HCT116 (cell line): ENCODE measurements at regions not wholly inside any gene's neighbourhood (a gene's known extent, or its start where the extent isn't known, plus 50 kb on each side); places are given as distances from the start of the nearest gene placed in this dataset.

Source experiments
- ATAC-seq: fragments of 200-7000 bp; cut with Tn5 transposase; 2 replicates; pipeline ENCODE4 v1.9.1; 2020; ENCODE audit warnings: mild to moderate bottlenecking, moderate library complexity
- BruUV-seq: library from RNA; stranded (reverse); fragments of 400-500 nt; replicated peaks from 2 replicates; lab custom pipeline; 2021; lab: Mats Ljungman, UMichigan
- CTCF ChIA-PET: fragments of 300-600 bp; sonication (Branson Sonifier 250); formaldehyde crosslinking; loops from one replicate; lab custom pipeline; 2021; ENCODE audit warnings: antibody characterized with exemption; lab: Charles Lee
- POLR2A ChIA-PET: fragments of 300-600, 350-600 bp; sonication (Branson Sonifier 250); formaldehyde crosslinking; loops from one replicate; lab custom pipeline; 2021; ENCODE audit warnings: antibody characterized with exemption; lab: Charles Lee
- RAD21 ChIA-PET, 2 experiments: fragments of 300-600 bp; sonication (Branson Sonifier 250); formaldehyde crosslinking; loops; one replicate each; lab custom pipeline; 2023; ENCODE audit warnings: low total read pairs in 2 of 2; ENCODE audit not compliant: uncharacterized antibody in 2 of 2, unreplicated experiment in 2 of 2, low non-redundant PET in 1 of 2; lab: Charles Lee
- DNase-seq: peaks from one replicate; pipeline ENCODE4 v3.0.0-alpha.2; 2010; ENCODE audit warnings: low read depth, low spot score
- H2AFZ ChIP-seq: fragments of 200-600 bp; shearing (Covaris generic), sonication (generic); 2 replicates; pipeline ENCODE4 v1.6.1; 2017; ENCODE audit warnings: low read depth, mixed run types, mixed read lengths, antibody characterized with exemption, low read length; ENCODE audit not compliant: poor library complexity, severe bottlenecking
- H3K27ac ChIP-seq: 2 replicates; pipeline ENCODE4 v1.5.1; 2012; ENCODE audit warnings: low read depth, low read length
- H3K27me3 ChIP-seq: fragments of 200-600 bp; sonication (generic); 2 replicates; pipeline ENCODE4 v1.6.1; 2016; ENCODE audit warnings: mixed run types, low read length, mixed read lengths; ENCODE audit not compliant: insufficient read depth
- H3K36me3 ChIP-seq, 2 experiments: fragments of 200-500 bp in 1 of 2; fragments of 200-600 bp in 1 of 2; sonication (Bioruptor generic) in 1 of 2; sonication (generic) in 1 of 2; 2 replicates each; pipeline versions ENCODE4 v1.5.1 to v1.6.1; 2014 to 2016; ENCODE audit warnings: low read length in 2 of 2, inconsistent platforms in 1 of 2, mixed read lengths in 1 of 2, mixed run types in 1 of 2; ENCODE audit not compliant: insufficient read depth in 2 of 2, control insufficient read depth in 1 of 2
- H3K4me1 ChIP-seq, 2 experiments: fragments of 200-600 bp in 1 of 2; sonication (generic) in 1 of 2; 2 replicates each; pipeline versions ENCODE4 v1.5.1 to v1.6.1; 2012 to 2017; ENCODE audit warnings: low read length in 2 of 2, inconsistent platforms in 1 of 2, mild to moderate bottlenecking in 1 of 2, mixed read lengths in 1 of 2, mixed run types in 1 of 2, moderate library complexity in 1 of 2; ENCODE audit not compliant: insufficient read depth in 2 of 2, control insufficient read depth in 1 of 2
- H3K4me2 ChIP-seq: fragments of 200-600 bp; sonication (generic); 2 replicates; pipeline ENCODE4 v1.6.1; 2017; ENCODE audit warnings: mixed run types, low read length, mixed read lengths
- H3K4me3 ChIP-seq, 2 experiments: fragments of 200-600 bp in 1 of 2; sonication (generic) in 1 of 2; replicated peaks in 1 of 2; 2 replicates each; pipeline ENCODE4 v1.5.1; 2011 to 2016; ENCODE audit warnings: low read length in 2 of 2, control low read depth in 1 of 2, low read depth in 1 of 2, mild to moderate bottlenecking in 1 of 2, mixed read lengths in 1 of 2, mixed run types in 1 of 2
- H3K79me2 ChIP-seq: fragments of 200-600 bp; sonication (generic); 2 replicates; pipeline ENCODE4 v1.6.1; 2017; ENCODE audit warnings: mild to moderate bottlenecking, mixed run types, low read length, moderate library complexity, mixed read lengths; ENCODE audit not compliant: insufficient read depth
- H3K9ac ChIP-seq: fragments of 200-600 bp; sonication (generic); 2 replicates; pipeline ENCODE4 v1.6.1; 2016; ENCODE audit warnings: low read length, mixed read lengths
- H3K9me2 ChIP-seq: fragments of 200-600 bp; sonication (generic), shearing (Covaris generic); 2 replicates; pipeline ENCODE4 v1.6.1; 2017; ENCODE audit warnings: mixed run types, mild to moderate bottlenecking, moderate library complexity; ENCODE audit not compliant: insufficient read depth
- H3K9me3 ChIP-seq, 2 experiments: fragments of 200-500 bp in 1 of 2; fragments of 200-600 bp in 1 of 2; sonication (Bioruptor generic) in 1 of 2; sonication (generic) in 1 of 2; 2 replicates each; pipeline ENCODE4 v1.6.1; 2014 to 2017; ENCODE audit warnings: low read length in 2 of 2, mixed read lengths in 2 of 2, inconsistent platforms in 1 of 2, low read depth in 1 of 2, mild to moderate bottlenecking in 1 of 2, mixed run types in 1 of 2, moderate library complexity in 1 of 2; ENCODE audit not compliant: control insufficient read depth in 1 of 2, insufficient read depth in 1 of 2
- H4K20me1 ChIP-seq: fragments of 200-600 bp; sonication (generic), shearing (Covaris generic); 2 replicates; pipeline ENCODE4 v1.6.1; 2017; ENCODE audit warnings: mixed run types, mild to moderate bottlenecking, moderate library complexity; ENCODE audit not compliant: insufficient read depth
- CEBPB ChIP-seq: IDR thresholded peaks from 2 replicates; pipeline ENCODE4 v1.6.1; 2012; ENCODE audit warnings: low read depth
- JUND ChIP-seq: IDR thresholded peaks from 2 replicates; pipeline ENCODE4 v1.6.1; 2012
- POLR2A ChIP-seq: IDR thresholded peaks from 2 replicates; pipeline ENCODE4 v1.7.0; 2011; ENCODE audit warnings: borderline replicate concordance; ENCODE audit not compliant: insufficient read depth, insufficient read length; ENCODE audit errors: extremely low read depth
- SP1 ChIP-seq: IDR thresholded peaks from 2 replicates; pipeline ENCODE4 v1.6.1; 2012; ENCODE audit warnings: low read depth
- SRF ChIP-seq: IDR thresholded peaks from 2 replicates; pipeline ENCODE4 v1.6.1; 2012; ENCODE audit warnings: low read depth
- TCF7L2 ChIP-seq: IDR thresholded peaks from 2 replicates; pipeline ENCODE4 v1.7.0; 2011; ENCODE audit warnings: borderline replicate concordance, inconsistent platforms; ENCODE audit not compliant: insufficient read depth, insufficient read length; ENCODE audit errors: extremely low read depth
- YY1 ChIP-seq: IDR thresholded peaks from 2 replicates; pipeline ENCODE4 v1.6.1; 2011; ENCODE audit warnings: low read length, low read depth, moderate library complexity, mild to moderate bottlenecking; ENCODE audit not compliant: insufficient replicate concordance; ENCODE audit errors: extremely low read depth
- intact Hi-C: fragments of 100-400 bp; cut with micrococcal nuclease; formaldehyde crosslinking; loops from 2 replicates; pipeline ENCODE4 v1.10.0; 2022
- TF ChIP-seq, protein P1 (sequence below): IDR thresholded peaks from 2 replicates; pipeline ENCODE4 v1.6.1; 2012; ENCODE audit warnings: low read depth

DNA sequence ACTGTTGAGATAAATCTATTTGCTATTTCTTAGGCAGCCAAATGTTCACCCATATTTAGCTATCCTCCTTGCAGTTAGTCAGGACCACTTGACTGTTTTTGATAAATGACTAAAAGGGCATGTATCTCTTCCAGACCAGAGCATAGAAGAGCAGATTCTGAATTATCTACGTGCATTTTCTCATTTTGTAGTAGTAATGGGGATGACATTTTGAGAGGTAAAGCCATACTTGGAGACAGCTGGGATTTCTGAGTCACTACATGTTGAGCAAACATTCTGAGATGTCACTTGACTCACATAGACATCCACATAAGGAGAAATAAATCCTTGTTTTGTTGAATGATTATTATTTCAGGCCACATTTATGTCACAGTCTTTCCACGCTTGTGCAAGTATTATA lies 297.6 kb downstream of the CDH10 start (continued):
- TF ChIP-seq YY1, result no peak
- no peak for TF ChIP-seq POLR2A
- TF ChIP-seq SP1, result no peak

DNA sequence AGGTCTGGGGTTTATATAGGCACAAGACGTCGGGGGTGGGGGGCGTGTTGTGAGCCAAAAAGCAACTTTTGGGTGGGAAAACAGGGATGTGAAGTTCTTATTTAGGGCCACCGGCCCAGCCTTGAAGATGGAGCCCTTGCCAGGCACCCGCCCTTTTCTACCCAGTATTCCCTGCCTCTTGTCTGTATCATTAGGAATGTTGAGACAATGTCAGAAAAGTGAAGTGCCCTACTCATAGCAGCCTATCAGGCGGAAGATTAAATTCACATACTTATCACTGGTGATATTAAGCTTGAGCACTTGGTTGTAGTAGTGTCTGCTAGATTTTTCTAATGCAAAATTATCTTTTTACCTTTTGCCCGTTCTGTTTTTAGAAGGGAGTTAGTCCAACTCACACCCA lies 293.5 kb downstream of the CDH10 start:
- no peak for ATAC-seq
- intact Hi-C loops, result no loop called here

More for the DNA sequence above, 293.5 kb downstream of the CDH10 start:
- ChIA-PET RAD21 (no interaction called here), POLR2A (no interaction called here), CTCF (no interaction called here)
- no TSS peak for BruUV-seq
- Histone ChIP-seq H4K20me1 (no peaks in the 10 kb centered on the region), H3K9me3 (peaks cover 10 to 24% of the 10 kb centered on the region in 2 experiments; a peak in 2 of 4 replicates), H3K27me3 (no peaks in the 10 kb centered on the region), H2AFZ (no peak overlapping the region), H3K4me1 (no peaks in the 10 kb centered on the region), H3K9me2 (no peaks in the 10 kb centered on the region), H3K4me2 (no peak overlapping the region), H3K27ac (no peak overlapping the region), H3K79me2 (no peaks in the 10 kb centered on the region), H3K4me3 (no peak overlapping the region), H3K9ac (no peak overlapping the region), H3K36me3 (no peaks in the 10 kb centered on the region)
- TF ChIP-seq CEBPB, result no peak
- TF ChIP-seq, protein P1, sequence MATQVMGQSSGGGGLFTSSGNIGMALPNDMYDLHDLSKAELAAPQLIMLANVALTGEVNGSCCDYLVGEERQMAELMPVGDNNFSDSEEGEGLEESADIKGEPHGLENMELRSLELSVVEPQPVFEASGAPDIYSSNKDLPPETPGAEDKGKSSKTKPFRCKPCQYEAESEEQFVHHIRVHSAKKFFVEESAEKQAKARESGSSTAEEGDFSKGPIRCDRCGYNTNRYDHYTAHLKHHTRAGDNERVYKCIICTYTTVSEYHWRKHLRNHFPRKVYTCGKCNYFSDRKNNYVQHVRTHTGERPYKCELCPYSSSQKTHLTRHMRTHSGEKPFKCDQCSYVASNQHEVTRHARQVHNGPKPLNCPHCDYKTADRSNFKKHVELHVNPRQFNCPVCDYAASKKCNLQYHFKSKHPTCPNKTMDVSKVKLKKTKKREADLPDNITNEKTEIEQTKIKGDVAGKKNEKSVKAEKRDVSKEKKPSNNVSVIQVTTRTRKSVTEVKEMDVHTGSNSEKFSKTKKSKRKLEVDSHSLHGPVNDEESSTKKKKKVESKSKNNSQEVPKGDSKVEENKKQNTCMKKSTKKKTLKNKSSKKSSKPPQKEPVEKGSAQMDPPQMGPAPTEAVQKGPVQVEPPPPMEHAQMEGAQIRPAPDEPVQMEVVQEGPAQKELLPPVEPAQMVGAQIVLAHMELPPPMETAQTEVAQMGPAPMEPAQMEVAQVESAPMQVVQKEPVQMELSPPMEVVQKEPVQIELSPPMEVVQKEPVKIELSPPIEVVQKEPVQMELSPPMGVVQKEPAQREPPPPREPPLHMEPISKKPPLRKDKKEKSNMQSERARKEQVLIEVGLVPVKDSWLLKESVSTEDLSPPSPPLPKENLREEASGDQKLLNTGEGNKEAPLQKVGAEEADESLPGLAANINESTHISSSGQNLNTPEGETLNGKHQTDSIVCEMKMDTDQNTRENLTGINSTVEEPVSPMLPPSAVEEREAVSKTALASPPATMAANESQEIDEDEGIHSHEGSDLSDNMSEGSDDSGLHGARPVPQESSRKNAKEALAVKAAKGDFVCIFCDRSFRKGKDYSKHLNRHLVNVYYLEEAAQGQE, result no peak
- no peak for TF ChIP-seq TCF7L2
- TF ChIP-seq SRF, result no peak
- TF ChIP-seq JUND, result no peak
- no peak for DNase-seq
